Epithelial cell of prostate (primary cell): ENCODE measurements at regions not wholly inside any gene's neighbourhood (a gene's known extent, or its start where the extent isn't known, plus 50 kb on each side); places are given as distances from the start of the nearest gene placed in this dataset.

Experiments
- DNase-seq: peaks from one replicate; pipeline ENCODE4 v3.0.0-alpha.2; 2011; ENCODE audit warnings: low read depth, low spot score
- H3K27ac ChIP-seq: fragments of 450-650 bp; 2 replicates; pipeline ENCODE4 v1.5.1; 2017; ENCODE audit warnings: mild to moderate bottlenecking

DNA sequence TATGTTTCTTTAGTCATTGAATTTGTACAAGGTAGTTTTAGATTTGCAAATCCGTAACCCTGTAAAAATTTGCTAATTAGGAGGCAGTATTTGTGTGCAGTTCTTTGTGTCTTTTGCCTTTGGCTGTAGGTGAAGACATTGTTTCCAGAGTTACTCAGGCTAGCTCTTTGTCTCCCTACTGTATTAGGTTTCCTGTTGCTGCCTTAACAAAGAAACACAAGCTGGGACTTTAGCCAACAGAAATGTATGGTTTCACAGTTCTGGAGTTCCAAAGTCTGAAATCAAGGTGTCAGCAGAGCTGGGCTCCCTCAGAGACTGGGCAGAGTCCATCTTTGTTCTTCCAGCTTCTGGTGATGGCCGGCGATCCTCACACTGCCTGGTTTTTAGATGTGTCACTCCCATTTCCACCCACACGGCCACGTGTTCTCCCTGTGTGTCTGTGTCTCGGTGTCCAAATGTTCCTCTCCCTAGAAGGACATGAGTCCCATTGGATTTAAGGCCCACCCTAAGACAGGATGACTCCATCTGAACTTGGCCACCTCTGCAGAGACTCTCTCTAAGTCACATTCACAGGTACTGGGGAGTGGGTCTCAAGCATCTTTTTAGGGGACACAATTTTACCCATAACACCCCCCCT, 309.7 kb downstream of the GALR1 start:
- H3K27ac ChIP-seq: no peak overlapping the region
- no peak for DNase-seq

DNA sequence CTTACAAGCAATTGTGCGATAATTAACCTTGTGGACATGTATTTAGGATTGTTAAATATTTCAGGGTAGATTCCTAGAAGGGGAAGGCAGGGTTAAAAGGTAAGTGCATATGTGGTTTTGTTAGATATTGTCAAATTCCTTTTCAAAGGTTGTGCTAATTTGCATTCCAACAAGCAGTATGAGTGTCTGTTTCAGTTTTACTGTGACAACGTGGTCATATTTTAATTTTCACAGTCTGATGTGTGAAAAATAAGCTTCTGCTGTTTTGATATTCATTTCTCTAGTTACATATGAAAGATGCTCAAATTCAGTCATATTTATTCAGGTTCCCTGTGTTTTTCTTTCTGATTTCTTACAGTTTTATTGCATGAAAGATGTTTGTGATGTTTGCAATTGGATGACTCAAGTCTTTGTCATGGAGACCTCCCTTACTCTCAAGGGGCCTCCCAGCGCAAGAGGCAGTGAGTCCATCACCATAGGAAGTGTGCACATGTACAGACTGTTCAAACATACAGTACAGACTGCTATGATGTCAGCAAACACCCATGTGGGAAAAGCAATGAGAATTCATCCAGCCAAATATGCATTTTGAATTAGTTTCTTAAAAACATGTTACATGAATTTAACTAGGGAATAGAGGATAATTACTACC, 310.8 kb downstream of the GALR1 start:
- H3K27ac ChIP-seq: no peak overlapping the region
- DNase-seq: no peak

DNA sequence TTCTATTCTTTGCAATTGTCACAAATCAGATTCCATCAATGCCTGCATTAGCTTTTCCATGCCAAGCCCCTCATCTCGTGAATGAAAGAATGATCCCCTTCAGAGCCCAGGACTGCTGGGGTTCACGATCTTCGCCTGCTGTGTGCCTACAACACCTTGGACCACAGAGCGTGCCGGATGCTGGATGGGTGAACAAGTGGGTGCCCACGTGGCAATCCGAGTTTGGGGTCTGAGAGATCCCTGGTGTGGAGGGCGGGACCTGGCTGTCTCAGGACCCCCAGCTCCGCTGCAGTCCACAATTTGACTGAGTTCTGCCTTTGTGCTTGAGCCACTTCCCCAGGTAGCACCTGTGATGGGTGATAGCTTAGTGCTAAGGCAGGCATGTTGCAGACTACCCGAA, 317.0 kb downstream of the GALR1 start:
- DNase-seq: no peak

DNA sequence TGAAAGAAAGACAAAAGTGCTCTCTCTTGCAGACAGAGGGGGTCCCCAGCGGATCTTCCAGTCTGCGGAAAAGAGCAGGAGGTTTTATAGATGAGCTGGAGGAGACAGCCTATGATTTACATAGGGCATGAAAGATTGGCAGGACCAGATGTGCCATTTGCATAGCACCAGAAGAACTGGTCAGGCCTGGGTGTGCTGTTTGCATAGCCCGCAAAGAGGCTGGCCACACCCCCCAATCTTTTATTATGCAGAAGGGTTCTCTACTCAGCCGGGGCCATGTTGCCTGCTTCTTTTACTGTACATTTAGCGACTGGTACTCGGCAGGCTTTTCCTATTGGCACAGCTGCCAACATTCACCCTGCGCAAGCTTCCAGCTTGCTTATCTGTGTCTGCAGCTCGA, 317.6 kb downstream of the GALR1 start:
- no peak for DNase-seq
- H3K27ac ChIP-seq: no peak overlapping the region

More for the DNA sequence above, 317.0 kb downstream of the GALR1 start:
- no peak overlapping the region for H3K27ac ChIP-seq

GRCh38 chr18:77571743-77572142, 322.1 kb downstream of the GALR1 start:
- no peak for DNase-seq
- H3K27ac ChIP-seq: no peak overlapping the region

- no peak overlapping the region for H3K27ac ChIP-seq
- DNase-seq: no peak
Measured at GRCh38 chr18:77572537-77572936, 322.9 kb downstream of the GALR1 start.

GRCh38 chr18:77573571-77573970, 323.9 kb downstream of the GALR1 start:
- DNase-seq: no peak
- H3K27ac ChIP-seq: no peak overlapping the region

DNA sequence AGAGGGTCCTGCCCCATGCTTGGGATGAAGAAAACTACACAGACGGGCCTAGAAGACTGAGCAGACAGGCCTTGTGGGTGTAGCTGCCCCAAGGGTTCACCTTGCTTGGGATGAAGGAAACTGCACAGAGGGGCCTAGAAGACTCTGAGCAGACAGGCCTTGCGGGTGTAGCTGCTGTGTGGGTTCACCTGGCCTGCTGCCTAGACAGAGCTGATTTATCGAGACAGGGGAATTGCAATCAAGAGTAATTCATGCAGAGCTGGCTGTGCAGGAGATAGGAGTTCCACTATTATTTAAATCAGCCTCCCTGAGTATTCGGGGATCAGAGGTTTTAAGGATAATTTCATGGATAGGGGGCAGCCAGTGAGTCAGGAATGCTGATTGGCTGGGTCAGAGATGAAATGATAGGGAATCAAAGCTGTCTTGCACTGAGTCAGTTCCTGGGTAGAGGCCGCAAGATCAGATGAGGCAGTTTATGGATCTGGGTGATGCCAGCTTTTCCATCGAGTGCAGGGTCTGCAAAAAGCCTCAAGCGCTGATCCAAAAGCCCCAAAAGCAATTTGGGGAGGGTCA, 341.4 kb downstream of the GALR1 start:
- DNase-seq: no peak
- no peak overlapping the region for H3K27ac ChIP-seq

DNA sequence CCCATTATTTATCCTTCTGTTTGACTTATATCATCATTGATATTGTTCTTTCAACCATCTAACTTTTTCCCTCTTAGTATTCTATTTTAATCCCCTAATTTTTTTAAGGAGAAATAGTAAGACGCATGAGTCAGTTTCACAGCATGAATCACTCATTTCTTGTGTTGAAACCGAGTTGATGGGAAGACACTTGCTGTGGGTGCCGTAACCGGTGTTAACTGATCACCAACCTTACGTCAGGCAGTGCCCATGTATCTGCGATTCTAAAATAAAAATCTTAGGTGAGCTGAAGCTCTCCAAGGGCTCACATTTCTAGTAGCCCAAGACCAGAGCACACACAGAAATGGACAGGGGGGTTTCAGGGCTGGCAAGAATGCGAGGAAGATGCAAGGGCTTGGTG, 348.1 kb downstream of the GALR1 start:
- no peak overlapping the region for H3K27ac ChIP-seq
- no peak for DNase-seq

GRCh38 chr18:77600674-77601073, 351.0 kb downstream of the GALR1 start:
- no peak overlapping the region for H3K27ac ChIP-seq
- DNase-seq: no peak

DNA sequence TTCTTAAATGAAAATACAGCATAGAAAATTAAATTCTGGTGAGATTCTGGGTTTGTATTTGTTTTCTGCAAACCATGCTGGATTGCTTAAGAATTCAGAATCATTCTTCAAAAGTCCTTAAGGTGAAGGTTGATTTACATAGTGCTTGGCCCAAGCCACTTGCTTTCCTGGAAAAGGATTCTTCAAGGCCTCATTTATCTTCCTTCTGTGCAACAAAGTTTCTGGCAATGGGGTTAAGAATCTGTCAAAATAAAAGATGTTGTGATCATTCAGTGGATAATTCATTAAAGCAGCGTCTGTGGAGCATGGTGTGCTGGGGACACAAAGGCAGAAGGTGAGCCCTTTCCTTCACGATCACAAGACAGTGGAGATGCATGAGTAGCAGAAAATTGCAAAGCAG, 351.9 kb downstream of the GALR1 start:
- no peak overlapping the region for H3K27ac ChIP-seq
- DNase-seq: no peak

DNA sequence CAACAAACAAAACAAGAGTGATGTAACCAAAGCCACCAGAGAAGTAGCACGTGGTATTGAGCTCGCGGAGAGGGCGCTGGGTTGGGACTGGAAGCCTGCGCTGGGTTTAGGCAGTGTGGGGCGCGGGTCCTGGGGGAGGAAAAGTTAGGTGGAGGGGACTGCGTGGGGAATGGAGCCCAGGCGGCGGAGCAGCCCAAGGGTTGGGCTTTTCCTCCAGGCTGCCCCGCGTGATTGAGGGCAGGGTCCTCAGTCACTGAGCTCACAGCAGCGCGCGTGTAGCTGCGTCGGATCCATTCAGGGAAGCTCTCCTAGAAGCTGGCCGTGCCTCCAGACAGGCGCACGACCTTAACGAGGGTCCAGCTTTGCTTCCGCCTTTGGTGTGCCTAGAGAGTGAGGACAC, 357.4 kb downstream of the GALR1 start:
- no peak overlapping the region for H3K27ac ChIP-seq
- no peak for DNase-seq

- H3K27ac ChIP-seq: no peak overlapping the region
- no peak for DNase-seq
Measured at GRCh38 chr18:77608807-77609206, 359.2 kb downstream of the GALR1 start.

- no peak for DNase-seq
- H3K27ac ChIP-seq: no peak overlapping the region
Measured at GRCh38 chr18:77617694-77618093, 368.0 kb downstream of the GALR1 start.

DNA sequence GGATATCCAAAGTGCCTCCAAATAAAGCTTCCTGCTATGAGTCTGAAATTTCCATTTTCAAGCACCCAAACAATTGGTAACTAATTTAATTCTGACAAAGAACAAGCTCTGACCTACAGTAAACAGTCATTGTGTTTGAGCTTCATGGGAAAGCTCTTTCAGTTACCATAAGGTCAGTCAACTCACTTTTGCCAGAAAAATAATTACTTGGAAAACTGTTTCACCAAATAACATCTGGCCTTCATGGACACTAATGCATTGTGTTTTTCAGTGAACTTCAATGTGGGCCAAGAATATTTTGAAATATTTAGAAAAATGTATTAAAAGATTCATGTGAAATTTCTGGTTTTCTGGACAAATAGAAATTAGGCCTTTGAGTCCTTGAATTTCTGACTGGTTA, 369.9 kb downstream of the GALR1 start:
- H3K27ac ChIP-seq: no peak overlapping the region
- DNase-seq: no peak

DNA sequence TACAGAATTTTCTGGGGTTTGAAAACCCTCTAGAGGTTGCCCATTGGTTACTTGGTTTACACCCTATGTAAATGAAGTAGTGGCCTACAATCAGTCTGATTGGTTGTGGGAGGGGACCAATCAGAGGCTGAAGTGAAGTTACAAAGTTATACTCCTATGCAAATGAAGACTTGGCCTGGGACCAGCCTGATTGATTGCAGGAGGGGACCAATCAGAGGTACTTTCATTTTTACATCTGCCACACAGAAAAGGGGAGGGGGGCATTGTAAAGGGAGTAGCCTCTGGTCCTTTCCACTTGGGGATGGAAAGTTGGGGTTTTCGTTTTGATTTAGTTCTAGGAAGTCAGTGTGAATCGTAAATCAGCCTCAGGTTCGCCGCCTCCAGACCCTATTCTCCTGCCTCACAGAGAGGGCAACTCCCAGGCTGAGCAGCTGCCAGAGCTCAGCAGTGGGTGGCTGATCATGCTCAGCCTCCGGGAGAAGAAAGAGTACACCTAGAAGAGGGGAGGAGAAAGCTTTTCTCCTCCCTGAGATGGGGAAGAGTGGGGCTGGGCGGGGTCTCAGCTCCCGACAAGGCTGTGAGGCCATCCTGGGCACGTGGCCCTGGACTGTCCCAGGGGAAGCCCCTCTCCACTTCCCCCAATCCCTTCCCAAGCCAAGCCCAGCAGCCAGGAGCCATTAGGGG, 372.5 kb downstream of the GALR1 start:
- DNase-seq: no peak

DNA sequence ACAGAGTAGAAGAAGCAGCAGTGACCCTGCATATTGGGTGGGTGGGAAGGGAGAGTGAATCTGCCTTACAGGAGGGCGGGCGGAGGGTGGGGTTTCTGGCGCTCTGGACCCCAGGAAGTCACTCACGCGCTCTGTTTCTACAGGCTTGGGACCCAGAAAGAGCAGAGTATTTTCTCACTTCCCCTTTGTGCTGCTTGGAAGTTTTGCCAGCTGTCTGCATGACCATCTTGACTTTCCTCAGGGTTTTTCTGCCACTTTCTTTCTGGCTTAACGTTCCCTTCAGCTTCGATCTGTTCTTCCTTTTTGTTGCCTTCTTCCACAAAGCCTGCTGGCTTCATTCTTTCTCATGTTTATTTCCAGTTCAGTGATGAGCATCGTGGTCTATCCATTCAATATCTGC, 383.1 kb downstream of the GALR1 start:
- no peak overlapping the region for H3K27ac ChIP-seq
- DNase-seq: no peak

More for the DNA sequence above, 372.5 kb downstream of the GALR1 start:
- H3K27ac ChIP-seq: no peak overlapping the region

- H3K27ac ChIP-seq: no peak overlapping the region
- DNase-seq: no peak
Measured at GRCh38 chr18:77634494-77634893, 384.8 kb downstream of the GALR1 start.

DNA sequence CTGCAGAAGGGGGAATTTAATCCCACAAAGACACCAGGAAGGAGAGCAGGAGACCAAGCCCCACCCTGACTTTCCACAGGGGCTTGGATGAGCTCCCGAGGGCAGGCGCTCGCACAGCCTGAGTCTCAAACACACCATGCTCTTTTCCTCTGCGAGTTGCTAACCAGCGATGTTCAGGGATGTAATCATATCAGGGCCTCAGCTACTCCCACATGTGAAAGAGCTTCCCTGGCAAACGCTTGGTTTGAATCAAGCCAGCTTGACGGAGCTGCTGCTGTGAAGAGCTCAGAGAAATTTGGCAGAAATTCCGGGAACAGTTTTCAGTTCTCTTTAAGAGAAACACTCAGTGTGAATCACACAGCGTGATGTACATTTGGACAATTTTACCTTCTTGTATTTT, 385.8 kb downstream of the GALR1 start:
- H3K27ac ChIP-seq: no peak overlapping the region
- DNase-seq: no peak

GRCh38 chr18:77635858-77636257, 386.2 kb downstream of the GALR1 start:
- DNase-seq: no peak
- no peak overlapping the region for H3K27ac ChIP-seq

DNA sequence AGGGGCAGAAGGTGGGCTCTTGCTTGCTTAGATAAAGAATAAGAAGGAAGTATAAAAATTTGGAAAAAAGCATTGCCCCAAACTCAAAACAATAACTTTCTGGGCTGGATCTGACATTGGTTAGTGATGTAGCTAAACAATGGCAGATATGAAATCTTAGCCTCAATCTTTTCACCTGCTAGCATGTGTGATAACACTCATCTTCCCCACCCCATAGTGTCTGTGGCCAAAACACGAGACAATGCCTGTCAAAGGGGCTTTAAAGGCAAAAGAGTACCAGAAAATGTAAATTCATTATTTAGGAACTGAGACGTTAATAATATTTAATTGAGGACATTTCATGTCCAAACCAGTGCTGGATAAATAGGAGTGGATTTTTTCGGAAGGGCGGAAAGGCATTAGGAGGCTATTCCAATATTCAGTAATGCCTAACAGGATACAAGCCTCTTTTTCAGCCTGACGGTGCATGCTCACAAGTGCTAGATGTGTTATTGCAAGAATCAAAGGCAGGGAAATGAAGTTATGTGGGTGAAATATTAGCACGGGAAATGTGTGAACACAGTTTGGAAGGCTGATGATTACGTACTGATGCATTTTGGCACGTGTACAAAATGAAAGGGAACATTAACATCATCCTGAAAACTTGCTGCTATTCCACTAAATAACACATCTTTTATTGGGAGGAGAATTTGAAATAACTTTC, 395.7 kb downstream of the GALR1 start:
- no peak overlapping the region for H3K27ac ChIP-seq
- DNase-seq: no peak
